ENCODE measurements at regions not wholly inside any gene's neighbourhood (a gene's known extent, or its start where the extent isn't known, plus 50 kb on each side); places are given as distances from the start of the nearest gene placed in this dataset.

DNA sequence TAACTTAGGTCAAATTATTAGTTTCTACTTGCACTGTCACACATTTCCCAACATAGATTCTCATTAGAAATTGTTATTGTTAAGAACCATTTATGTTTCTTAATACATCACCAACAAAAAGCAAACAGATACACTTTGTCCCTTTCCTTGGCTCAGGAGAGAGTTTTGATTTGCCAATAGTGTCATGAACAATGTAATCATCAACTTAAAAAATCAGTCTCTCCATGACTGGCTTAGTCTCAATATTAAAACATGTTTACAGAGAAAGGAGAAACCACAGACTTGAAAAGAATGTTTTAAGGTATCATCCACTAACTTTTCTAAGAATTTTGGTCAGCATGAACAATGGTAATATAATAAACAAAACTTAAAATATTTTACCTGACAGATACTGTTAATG lies 416.5 kb upstream of the KCNH7 start:
- TF ChIP-seq BRD4 (IDR thresholded peaks at IDR 0.05) (no peak), CBX3 (IDR thresholded peaks at IDR 0.05; ENCODE audit: borderline replicate concordance in 1 of 2, low read length in 2 of 2) (no peak), YY1 (IDR thresholded peaks at IDR 0.05; ENCODE audit: borderline replicate concordance in 1 of 3, control insufficient read depth in 1 of 3, extremely low read depth in 1 of 3, insufficient read depth in 3 of 3, insufficient read length in 1 of 3, insufficient replicate concordance in 2 of 3, low read depth in 1 of 3, low read length in 2 of 3) (no peak), SOX6 (IDR thresholded peaks at IDR 0.05) (no peak)
- TF ChIP-seq, protein P1, sequence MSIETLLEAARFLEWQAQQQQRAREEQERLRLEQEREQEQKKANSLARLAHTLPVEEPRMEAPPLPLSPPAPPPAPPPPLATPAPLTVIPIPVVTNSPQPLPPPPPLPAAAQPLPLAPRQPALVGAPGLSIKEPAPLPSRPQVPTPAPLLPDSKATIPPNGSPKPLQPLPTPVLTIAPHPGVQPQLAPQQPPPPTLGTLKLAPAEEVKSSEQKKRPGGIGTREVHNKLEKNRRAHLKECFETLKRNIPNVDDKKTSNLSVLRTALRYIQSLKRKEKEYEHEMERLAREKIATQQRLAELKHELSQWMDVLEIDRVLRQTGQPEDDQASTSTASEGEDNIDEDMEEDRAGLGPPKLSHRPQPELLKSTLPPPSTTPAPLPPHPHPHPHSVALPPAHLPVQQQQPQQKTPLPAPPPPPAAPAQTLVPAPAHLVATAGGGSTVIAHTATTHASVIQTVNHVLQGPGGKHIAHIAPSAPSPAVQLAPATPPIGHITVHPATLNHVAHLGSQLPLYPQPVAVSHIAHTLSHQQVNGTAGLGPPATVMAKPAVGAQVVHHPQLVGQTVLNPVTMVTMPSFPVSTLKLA (conservative IDR thresholded peaks at IDR 0.05) = no peak
- TF ChIP-seq, protein P2, sequence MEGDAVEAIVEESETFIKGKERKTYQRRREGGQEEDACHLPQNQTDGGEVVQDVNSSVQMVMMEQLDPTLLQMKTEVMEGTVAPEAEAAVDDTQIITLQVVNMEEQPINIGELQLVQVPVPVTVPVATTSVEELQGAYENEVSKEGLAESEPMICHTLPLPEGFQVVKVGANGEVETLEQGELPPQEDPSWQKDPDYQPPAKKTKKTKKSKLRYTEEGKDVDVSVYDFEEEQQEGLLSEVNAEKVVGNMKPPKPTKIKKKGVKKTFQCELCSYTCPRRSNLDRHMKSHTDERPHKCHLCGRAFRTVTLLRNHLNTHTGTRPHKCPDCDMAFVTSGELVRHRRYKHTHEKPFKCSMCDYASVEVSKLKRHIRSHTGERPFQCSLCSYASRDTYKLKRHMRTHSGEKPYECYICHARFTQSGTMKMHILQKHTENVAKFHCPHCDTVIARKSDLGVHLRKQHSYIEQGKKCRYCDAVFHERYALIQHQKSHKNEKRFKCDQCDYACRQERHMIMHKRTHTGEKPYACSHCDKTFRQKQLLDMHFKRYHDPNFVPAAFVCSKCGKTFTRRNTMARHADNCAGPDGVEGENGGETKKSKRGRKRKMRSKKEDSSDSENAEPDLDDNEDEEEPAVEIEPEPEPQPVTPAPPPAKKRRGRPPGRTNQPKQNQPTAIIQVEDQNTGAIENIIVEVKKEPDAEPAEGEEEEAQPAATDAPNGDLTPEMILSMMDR (IDR thresholded peaks at IDR 0.05 in 2 of 3, conservative IDR thresholded peaks at IDR 0.05 in 1 of 3; ENCODE audit: insufficient read depth in 2 of 3, low read depth in 1 of 3, low read length in 3 of 3) = no peak
